ENCODE measurements at regions not wholly inside any gene's neighbourhood (a gene's known extent, or its start where the extent isn't known, plus 50 kb on each side); places are given as distances from the start of the nearest gene placed in this dataset.
"Not testable (repeated sequence)": the region's sequence is repeated elsewhere in the genome, so short reads cannot be mapped to it uniquely, and the experiment has no call there.

DNA sequence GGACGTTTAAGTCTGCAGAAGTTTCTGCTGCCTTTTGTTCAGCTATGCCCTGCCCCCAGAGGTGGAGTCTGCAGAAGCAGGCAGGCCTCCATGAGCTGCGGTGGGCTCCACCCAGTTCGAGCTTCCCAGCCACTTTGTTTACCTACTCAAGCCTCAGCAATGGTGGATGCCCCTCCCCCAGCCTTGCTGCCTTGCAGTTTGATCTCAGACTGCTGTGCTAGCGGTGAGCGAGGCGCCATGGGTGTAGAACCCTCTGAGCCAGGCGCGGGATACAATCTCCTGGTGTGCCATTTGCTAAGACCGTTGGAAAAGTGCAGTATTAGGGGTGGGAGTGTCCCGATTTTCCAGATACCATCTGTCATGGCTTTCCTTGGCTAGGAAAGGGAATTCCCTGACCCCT, 351.4 kb upstream of the MTNR1B start:
- TF ChIP-seq POLR2A (IDR thresholded peaks at IDR 0.05; ENCODE audit: low read length): not testable (repeated sequence)
- TF ChIP-seq, protein P1, sequence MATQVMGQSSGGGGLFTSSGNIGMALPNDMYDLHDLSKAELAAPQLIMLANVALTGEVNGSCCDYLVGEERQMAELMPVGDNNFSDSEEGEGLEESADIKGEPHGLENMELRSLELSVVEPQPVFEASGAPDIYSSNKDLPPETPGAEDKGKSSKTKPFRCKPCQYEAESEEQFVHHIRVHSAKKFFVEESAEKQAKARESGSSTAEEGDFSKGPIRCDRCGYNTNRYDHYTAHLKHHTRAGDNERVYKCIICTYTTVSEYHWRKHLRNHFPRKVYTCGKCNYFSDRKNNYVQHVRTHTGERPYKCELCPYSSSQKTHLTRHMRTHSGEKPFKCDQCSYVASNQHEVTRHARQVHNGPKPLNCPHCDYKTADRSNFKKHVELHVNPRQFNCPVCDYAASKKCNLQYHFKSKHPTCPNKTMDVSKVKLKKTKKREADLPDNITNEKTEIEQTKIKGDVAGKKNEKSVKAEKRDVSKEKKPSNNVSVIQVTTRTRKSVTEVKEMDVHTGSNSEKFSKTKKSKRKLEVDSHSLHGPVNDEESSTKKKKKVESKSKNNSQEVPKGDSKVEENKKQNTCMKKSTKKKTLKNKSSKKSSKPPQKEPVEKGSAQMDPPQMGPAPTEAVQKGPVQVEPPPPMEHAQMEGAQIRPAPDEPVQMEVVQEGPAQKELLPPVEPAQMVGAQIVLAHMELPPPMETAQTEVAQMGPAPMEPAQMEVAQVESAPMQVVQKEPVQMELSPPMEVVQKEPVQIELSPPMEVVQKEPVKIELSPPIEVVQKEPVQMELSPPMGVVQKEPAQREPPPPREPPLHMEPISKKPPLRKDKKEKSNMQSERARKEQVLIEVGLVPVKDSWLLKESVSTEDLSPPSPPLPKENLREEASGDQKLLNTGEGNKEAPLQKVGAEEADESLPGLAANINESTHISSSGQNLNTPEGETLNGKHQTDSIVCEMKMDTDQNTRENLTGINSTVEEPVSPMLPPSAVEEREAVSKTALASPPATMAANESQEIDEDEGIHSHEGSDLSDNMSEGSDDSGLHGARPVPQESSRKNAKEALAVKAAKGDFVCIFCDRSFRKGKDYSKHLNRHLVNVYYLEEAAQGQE (IDR thresholded peaks at IDR 0.05): not testable (repeated sequence)
- TF ChIP-seq, protein P2, sequence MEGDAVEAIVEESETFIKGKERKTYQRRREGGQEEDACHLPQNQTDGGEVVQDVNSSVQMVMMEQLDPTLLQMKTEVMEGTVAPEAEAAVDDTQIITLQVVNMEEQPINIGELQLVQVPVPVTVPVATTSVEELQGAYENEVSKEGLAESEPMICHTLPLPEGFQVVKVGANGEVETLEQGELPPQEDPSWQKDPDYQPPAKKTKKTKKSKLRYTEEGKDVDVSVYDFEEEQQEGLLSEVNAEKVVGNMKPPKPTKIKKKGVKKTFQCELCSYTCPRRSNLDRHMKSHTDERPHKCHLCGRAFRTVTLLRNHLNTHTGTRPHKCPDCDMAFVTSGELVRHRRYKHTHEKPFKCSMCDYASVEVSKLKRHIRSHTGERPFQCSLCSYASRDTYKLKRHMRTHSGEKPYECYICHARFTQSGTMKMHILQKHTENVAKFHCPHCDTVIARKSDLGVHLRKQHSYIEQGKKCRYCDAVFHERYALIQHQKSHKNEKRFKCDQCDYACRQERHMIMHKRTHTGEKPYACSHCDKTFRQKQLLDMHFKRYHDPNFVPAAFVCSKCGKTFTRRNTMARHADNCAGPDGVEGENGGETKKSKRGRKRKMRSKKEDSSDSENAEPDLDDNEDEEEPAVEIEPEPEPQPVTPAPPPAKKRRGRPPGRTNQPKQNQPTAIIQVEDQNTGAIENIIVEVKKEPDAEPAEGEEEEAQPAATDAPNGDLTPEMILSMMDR (IDR thresholded peaks at IDR 0.05): not testable (repeated sequence)
